ENCODE measurements at regions not wholly inside any gene's neighbourhood (a gene's known extent, or its start where the extent isn't known, plus 50 kb on each side); places are given as distances from the start of the nearest gene placed in this dataset.

GRCh38 chr21:39072468-39072867, 110.8 kb downstream of the PSMG1 start:
- Histone ChIP-seq H3K4me1 (ENCODE audit: control insufficient read depth, insufficient read depth, low read length) (no peaks in the 10 kb centered on the region), H3K79me2 (ENCODE audit: control insufficient read depth, insufficient read depth, low read length) (no peaks in the 10 kb centered on the region), H3K27me3 (replicated peaks in 1 of 2; ENCODE audit: control insufficient read depth in 2 of 2, insufficient read depth in 2 of 2, low read length in 1 of 2) (no peaks in the 10 kb centered on the region), H2AFZ (ENCODE audit: control insufficient read depth, low read depth, low read length) (no peak overlapping the region), H3K9me3 (replicated peaks; ENCODE audit: control insufficient read depth, insufficient read depth, low read length) (no peaks in the 10 kb centered on the region; the same call in 2 of the 3 replicates), H3K36me3 (ENCODE audit: control insufficient read depth in 2 of 2, insufficient read depth in 2 of 2, low read length in 1 of 2) (no peaks in the 10 kb centered on the region), H3K4me3 (no peak overlapping the region), H3K27ac (ENCODE audit: control insufficient read depth, insufficient read depth) (no peak overlapping the region), H3K4me2 (ENCODE audit: control insufficient read depth, insufficient read depth) (no peak overlapping the region), H4K20me1 (ENCODE audit: control insufficient read depth, insufficient read depth) (no peaks in the 10 kb centered on the region), H3K9ac (ENCODE audit: control insufficient read depth, insufficient read depth, low read length) (no peak overlapping the region)
- ChIA-PET SMC1A (ENCODE audit: uncharacterized antibody, unreplicated experiment) (interaction anchor here (0.5 kb wide), 1 partner anchor 265 kb away, joined by 3 read pairs; no protein-coding TSS in a partner anchor), POLR2A (no interaction called here), CTCF (no interaction called here), RAD21 (ENCODE audit: unreplicated experiment) (no interaction called here)
- in situ Hi-C loops (cut with MboI) (no loop called here), intact Hi-C loops (cut with micrococcal nuclease; ENCODE audit: unreplicated experiment) (no loop called here)
- FAIRE-seq (no peak), ATAC-seq (no peak), DNase-seq (ENCODE audit: low read depth, low spot score) (no peak)
- no TSS peak for BruUV-seq (replicated peaks)
- 4% methylated on average over 2 of the region's 2 CpGs for WGBS (ENCODE audit: insufficient coverage, insufficient replicate concordance, low lambda C conversion rate, missing lambda C conversion rate)
- TF ChIP-seq ZSCAN29 (IDR thresholded peaks at IDR 0.05) (no peak), PRDM15 (CRISPR knock-in tag; IDR thresholded peaks at IDR 0.05) (no peak), TCF12 (IDR thresholded peaks at IDR 0.05; ENCODE audit: low read depth, low read length) (no peak), RELB (IDR thresholded peaks at IDR 0.05; ENCODE audit: low read depth) (no peak), BCLAF1 (IDR thresholded peaks at IDR 0.05) (no peak)

All from GM12878 (cell line).